ENCODE measurements at regions not wholly inside any gene's neighbourhood (a gene's known extent, or its start where the extent isn't known, plus 50 kb on each side); places are given as distances from the start of the nearest gene placed in this dataset.

DNA sequence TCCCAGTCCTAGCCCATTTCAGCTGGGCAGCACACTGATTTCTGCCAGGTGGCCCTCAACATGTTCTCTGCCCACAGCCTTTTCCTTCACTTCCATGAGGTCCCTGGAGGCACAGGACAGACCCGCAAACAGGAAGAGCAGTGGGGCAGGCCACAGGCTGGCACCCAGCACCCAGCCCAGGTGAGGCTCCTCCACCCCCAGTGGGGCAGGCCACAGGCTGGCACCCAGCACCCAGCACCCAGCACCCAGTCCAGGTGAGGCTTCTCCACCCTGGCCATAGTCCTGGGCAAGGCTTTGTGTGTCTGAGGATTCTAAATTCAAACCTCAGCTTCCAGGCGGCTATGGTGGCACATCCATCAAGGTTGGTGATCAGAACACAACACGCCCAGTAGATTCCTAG lies 1413.0 kb downstream of the BRD1 start:
- TF ChIP-seq POLR2AphosphoS5 (IDR thresholded peaks at IDR 0.05; ENCODE audit: low read depth, low read length) (no peak), POLR2A (IDR thresholded peaks at IDR 0.05; ENCODE audit: borderline replicate concordance, extremely low read depth, insufficient read depth, insufficient read length) (no peak), EZH2 (IDR thresholded peaks at IDR 0.05) (no peak), ZFX (IDR thresholded peaks at IDR 0.05) (no peak), SP1 (IDR thresholded peaks at IDR 0.05; ENCODE audit: low read depth) (no peak), JUND (IDR thresholded peaks at IDR 0.05) (no peak)
- TF ChIP-seq, protein P1, sequence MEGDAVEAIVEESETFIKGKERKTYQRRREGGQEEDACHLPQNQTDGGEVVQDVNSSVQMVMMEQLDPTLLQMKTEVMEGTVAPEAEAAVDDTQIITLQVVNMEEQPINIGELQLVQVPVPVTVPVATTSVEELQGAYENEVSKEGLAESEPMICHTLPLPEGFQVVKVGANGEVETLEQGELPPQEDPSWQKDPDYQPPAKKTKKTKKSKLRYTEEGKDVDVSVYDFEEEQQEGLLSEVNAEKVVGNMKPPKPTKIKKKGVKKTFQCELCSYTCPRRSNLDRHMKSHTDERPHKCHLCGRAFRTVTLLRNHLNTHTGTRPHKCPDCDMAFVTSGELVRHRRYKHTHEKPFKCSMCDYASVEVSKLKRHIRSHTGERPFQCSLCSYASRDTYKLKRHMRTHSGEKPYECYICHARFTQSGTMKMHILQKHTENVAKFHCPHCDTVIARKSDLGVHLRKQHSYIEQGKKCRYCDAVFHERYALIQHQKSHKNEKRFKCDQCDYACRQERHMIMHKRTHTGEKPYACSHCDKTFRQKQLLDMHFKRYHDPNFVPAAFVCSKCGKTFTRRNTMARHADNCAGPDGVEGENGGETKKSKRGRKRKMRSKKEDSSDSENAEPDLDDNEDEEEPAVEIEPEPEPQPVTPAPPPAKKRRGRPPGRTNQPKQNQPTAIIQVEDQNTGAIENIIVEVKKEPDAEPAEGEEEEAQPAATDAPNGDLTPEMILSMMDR (IDR thresholded peaks at IDR 0.05 in 2 of 3, conservative IDR thresholded peaks at IDR 0.05 in 1 of 3; ENCODE audit: borderline replicate concordance in 1 of 3, insufficient read depth in 1 of 3, low read depth in 2 of 3, low read length in 2 of 3): no peak
- TF ChIP-seq, protein P2, sequence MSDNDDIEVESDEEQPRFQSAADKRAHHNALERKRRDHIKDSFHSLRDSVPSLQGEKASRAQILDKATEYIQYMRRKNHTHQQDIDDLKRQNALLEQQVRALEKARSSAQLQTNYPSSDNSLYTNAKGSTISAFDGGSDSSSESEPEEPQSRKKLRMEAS (IDR thresholded peaks at IDR 0.05): no peak
